WERI-Rb-1 (cell line): ENCODE measurements at regions not wholly inside any gene's neighbourhood (a gene's known extent, or its start where the extent isn't known, plus 50 kb on each side); places are given as distances from the start of the nearest gene placed in this dataset.

Experiments used
- DNase-seq: peaks from one replicate; pipeline ENCODE4 v3.0.0-alpha.2; 2020
- H3K27ac ChIP-seq: fragments of 250-450 bp; sonication (Bioruptor Pico); 2 replicates; pipeline ENCODE4 v1.5.1; 2020; ENCODE audit warnings: mild to moderate bottlenecking, moderate library complexity
- H3K27me3 ChIP-seq: fragments of 250-450 bp; sonication (Bioruptor Pico); 2 replicates; pipeline ENCODE4 v1.5.1; 2021; ENCODE audit warnings: mild to moderate bottlenecking, low read depth, moderate library complexity; ENCODE audit not compliant: insufficient read depth, severe bottlenecking
- H3K36me3 ChIP-seq: fragments of 250-450 bp; sonication (Bioruptor Pico); 2 replicates; pipeline ENCODE4 v1.5.1; 2020; ENCODE audit warnings: mild to moderate bottlenecking, moderate library complexity
- H3K4me3 ChIP-seq: 2 replicates; pipeline ENCODE4 v1.5.1; 2011; ENCODE audit warnings: low read depth, mild to moderate bottlenecking, control low read depth, low read length
- H3K9me3 ChIP-seq: fragments of 250-450 bp; sonication (Bioruptor Pico); 2 replicates; pipeline ENCODE4 v1.5.1; 2021; ENCODE audit warnings: mild to moderate bottlenecking, moderate library complexity; ENCODE audit not compliant: severe bottlenecking
- TF ChIP-seq, protein P1 (sequence below): IDR thresholded peaks from 2 replicates; pipeline ENCODE4 v1.5.1; 2011; ENCODE audit warnings: low read depth, mild to moderate bottlenecking, control low read depth, inconsistent platforms, low read length

DNA sequence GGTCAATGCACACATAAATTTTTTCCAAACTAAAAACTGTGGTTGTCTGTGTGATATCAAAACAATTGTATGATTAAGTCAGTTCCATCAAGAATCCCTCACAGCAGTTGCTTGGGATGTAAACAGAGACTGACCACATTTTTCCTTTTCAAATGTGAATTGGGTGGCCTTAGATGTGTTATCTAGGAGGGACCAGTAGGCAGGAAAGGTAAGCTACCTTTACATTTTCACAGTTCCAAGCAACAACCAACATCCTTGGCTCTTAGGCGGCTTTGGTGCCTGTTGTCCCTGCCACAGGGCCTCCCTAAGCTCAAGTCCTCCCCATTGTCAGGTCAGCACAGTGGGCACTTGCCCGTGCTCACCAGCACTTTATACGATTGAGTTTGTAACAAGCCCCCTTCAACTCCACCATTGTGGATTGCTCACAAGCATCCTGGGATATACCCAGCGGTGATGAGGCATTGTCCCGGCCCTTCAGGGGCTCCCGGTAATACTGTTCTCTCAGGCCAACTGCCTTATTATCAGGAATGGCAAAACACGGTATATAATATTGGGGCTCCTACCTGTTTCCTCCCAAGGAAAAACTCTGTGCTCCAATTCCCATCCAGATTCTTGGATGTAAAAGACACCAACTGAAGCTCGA is 114.9 kb upstream of the ANKRD1 start:
- Histone ChIP-seq H3K36me3 (no peaks in the 10 kb centered on the region), H3K27ac (no peak overlapping the region), H3K27me3 (no peaks in the 10 kb centered on the region), H3K4me3 (no peak overlapping the region), H3K9me3 (no peaks in the 10 kb centered on the region)
- no peak for DNase-seq
- TF ChIP-seq, protein P1, sequence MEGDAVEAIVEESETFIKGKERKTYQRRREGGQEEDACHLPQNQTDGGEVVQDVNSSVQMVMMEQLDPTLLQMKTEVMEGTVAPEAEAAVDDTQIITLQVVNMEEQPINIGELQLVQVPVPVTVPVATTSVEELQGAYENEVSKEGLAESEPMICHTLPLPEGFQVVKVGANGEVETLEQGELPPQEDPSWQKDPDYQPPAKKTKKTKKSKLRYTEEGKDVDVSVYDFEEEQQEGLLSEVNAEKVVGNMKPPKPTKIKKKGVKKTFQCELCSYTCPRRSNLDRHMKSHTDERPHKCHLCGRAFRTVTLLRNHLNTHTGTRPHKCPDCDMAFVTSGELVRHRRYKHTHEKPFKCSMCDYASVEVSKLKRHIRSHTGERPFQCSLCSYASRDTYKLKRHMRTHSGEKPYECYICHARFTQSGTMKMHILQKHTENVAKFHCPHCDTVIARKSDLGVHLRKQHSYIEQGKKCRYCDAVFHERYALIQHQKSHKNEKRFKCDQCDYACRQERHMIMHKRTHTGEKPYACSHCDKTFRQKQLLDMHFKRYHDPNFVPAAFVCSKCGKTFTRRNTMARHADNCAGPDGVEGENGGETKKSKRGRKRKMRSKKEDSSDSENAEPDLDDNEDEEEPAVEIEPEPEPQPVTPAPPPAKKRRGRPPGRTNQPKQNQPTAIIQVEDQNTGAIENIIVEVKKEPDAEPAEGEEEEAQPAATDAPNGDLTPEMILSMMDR = no peak

DNA sequence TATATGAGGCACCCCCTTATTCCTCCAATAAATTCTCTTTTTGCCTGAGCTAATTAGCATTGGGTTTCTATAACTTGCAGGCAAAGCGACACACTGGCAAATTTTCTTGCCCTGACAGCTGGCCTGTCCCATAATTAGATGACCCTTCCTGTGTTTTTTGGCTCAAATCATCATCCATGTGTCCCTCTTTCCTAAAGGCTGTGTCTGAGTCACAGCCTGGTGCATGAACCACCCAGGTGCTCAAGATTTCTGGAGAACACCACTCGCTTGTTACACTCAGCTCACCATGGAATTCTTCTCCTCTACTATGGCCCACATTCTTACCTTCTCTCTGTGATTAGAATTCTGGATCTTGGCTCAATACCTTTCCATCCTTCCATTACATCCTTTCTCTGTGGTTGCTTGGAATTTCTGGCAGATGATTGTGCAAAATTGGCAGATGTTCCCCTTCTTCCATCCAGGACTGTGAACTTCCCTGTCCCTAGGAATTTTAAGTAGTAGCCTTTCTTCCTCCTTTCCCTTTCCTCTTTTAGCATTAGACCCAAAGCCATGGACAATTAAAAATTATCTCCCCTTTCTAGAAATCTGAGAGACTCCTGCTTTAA is 116.0 kb upstream of the ANKRD1 start:
- no peak for DNase-seq
- H3K4me3 ChIP-seq = no peak overlapping the region
- no peaks in the 10 kb centered on the region for H3K27me3 ChIP-seq
- no peak overlapping the region for H3K27ac ChIP-seq
- no peaks in the 10 kb centered on the region for H3K36me3 ChIP-seq
- H3K9me3 ChIP-seq = no peaks in the 10 kb centered on the region
- TF ChIP-seq, protein P1 = no peak

DNA sequence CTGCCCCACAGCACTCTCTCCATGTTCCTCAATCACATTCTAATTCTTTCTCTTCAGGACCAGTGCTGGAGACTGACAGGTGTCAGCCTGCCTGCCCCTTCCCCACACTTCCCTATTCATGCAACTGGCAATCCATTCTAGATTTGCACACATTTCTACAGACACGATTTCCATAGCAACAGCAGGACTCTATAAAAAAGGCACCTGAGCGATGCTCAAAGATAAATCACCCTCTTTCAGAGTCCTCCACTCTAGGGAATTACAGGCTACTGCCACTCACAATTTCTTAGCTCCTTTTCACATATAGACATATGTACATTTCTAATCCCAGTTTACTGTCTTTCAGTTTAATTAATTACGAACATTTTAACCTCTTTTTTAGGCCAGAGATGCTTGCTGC is 118.1 kb upstream of the ANKRD1 start:
- Histone ChIP-seq H3K9me3 (no peaks in the 10 kb centered on the region), H3K4me3 (no peak overlapping the region), H3K36me3 (no peaks in the 10 kb centered on the region), H3K27ac (no peak overlapping the region), H3K27me3 (no peaks in the 10 kb centered on the region)
- TF ChIP-seq, protein P1 = no peak
- no peak for DNase-seq

DNA sequence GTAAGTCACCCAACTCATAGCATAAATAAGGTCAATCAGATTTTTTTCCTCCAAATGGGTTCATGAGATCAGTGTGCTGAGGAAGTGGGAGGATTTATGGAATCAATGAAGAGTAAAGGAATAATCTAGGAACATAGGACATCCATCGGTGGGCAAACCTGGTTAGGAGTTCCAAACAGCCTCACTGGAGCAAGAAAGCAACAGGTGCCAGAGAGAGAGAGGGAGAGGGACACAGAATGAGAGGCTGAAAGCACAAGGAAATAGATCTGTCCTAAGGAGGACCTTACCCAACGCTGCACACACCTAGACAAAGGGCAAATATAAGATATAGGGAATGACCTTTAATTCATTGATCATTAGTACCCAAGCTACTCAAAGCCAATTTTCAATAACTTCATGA is 119.5 kb upstream of the ANKRD1 start:
- Histone ChIP-seq H3K9me3 (no peaks in the 10 kb centered on the region), H3K27ac (no peak overlapping the region), H3K36me3 (no peaks in the 10 kb centered on the region), H3K27me3 (no peaks in the 10 kb centered on the region), H3K4me3 (no peak overlapping the region)
- TF ChIP-seq, protein P1 = no peak
- DNase-seq = no peak

DNA sequence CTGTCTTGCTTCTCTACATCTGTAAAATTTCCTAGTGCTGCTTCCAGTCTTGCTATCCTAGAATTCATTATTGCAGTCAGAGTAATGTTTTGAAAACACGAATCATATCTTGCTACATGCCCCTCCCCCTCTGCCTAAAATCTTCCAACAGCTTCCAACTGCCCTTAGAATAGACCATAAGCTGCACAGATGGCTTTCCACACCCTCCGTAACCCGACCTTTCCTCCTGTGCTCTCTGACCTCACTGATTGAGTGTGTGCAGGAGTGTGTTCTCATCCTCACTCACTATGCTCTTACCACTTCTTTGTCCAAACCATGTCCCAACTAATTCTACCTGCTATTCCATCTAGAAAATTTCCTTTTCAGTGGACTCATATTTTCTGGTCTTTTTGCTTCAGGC is 121.2 kb upstream of the ANKRD1 start:
- H3K27ac ChIP-seq = no peak overlapping the region
- H3K9me3 ChIP-seq = no peaks in the 10 kb centered on the region
- H3K27me3 ChIP-seq = no peaks in the 10 kb centered on the region
- TF ChIP-seq, protein P1 = no peak
- DNase-seq = peak; percentile 12
- no peak overlapping the region for H3K4me3 ChIP-seq
- no peaks in the 10 kb centered on the region for H3K36me3 ChIP-seq
